Panc1 (cell line): ENCODE measurements at regions not wholly inside any gene's neighbourhood (a gene's known extent, or its start where the extent isn't known, plus 50 kb on each side); places are given as distances from the start of the nearest gene placed in this dataset.

ENCODE experiments used
- ATAC-seq: fragments of 200-7000 bp; cut with Tn5 transposase; 2 replicates; pipeline ENCODE4 v1.9.1; 2020; ENCODE audit warnings: mild to moderate bottlenecking, moderate library complexity
- BruUV-seq: library from RNA; stranded (reverse); fragments of 400-500 nt; replicated peaks from 2 replicates; lab custom pipeline; 2021; lab: Mats Ljungman, UMichigan
- CTCF ChIA-PET: fragments of 300-600 bp; sonication (Branson Sonifier 250); formaldehyde crosslinking; loops from one replicate; lab custom pipeline; 2022; ENCODE audit warnings: antibody characterized with exemption; lab: Charles Lee
- POLR2A ChIA-PET: fragments of 300-600 bp; sonication (Branson Sonifier 250); formaldehyde crosslinking; loops from one replicate; lab custom pipeline; 2022; ENCODE audit warnings: antibody characterized with exemption; lab: Charles Lee
- DNase-seq: peaks from one replicate; pipeline ENCODE4 v3.0.0-alpha.2; 2010; ENCODE audit warnings: low read depth, low spot score
- H3K27ac ChIP-seq: 2 replicates; pipeline ENCODE4 v1.5.1; 2011; ENCODE audit warnings: mild to moderate bottlenecking, low read length, inconsistent platforms
- H3K27me3 ChIP-seq: fragments of 200-500 bp; sonication (Bioruptor generic); 2 replicates; pipeline ENCODE4 v1.6.0; 2014; ENCODE audit warnings: low read length, inconsistent platforms; ENCODE audit not compliant: control insufficient read depth, insufficient read depth
- H3K36me3 ChIP-seq: fragments of 200-500 bp; sonication (Bioruptor generic); 2 replicates; pipeline ENCODE4 v1.5.1; 2014; ENCODE audit warnings: inconsistent platforms, mild to moderate bottlenecking, low read length, moderate library complexity; ENCODE audit not compliant: control insufficient read depth, insufficient read depth
- H3K4me1 ChIP-seq: 2 replicates; pipeline ENCODE4 v1.5.1; 2011; ENCODE audit warnings: inconsistent platforms, mild to moderate bottlenecking, low read length, moderate library complexity; ENCODE audit not compliant: control insufficient read depth, insufficient read depth
- H3K4me3 ChIP-seq, 2 experiments: 2 replicates each; pipeline ENCODE4 v1.5.1; 2011 to 2012; ENCODE audit warnings: low read depth in 2 of 2, low read length in 2 of 2, mild to moderate bottlenecking in 2 of 2, inconsistent platforms in 1 of 2, moderate library complexity in 1 of 2
- H3K9me3 ChIP-seq: fragments of 200-500 bp; sonication (Bioruptor generic); 2 replicates; pipeline ENCODE4 v1.5.1; 2014; ENCODE audit warnings: low read depth, mild to moderate bottlenecking, inconsistent platforms, low read length, moderate library complexity; ENCODE audit not compliant: control insufficient read depth, insufficient read depth
- POLR2AphosphoS5 ChIP-seq: IDR thresholded peaks from 2 replicates; pipeline ENCODE4 v1.6.1; 2012; ENCODE audit warnings: mild to moderate bottlenecking, low read depth, low read length, moderate library complexity
- SIN3A ChIP-seq: IDR thresholded peaks from 2 replicates; pipeline ENCODE4 v1.6.1; 2012; ENCODE audit warnings: low read depth, mild to moderate bottlenecking, low read length, moderate library complexity, borderline replicate concordance; ENCODE audit not compliant: insufficient read depth
- TCF7L2 ChIP-seq: IDR thresholded peaks from 2 replicates; pipeline ENCODE4 v1.6.1; 2011; ENCODE audit warnings: mild to moderate bottlenecking, low read depth, low read length, inconsistent platforms
- in situ Hi-C: cut with HindIII; loops from 2 replicates; pipeline ENCODE4 v1.10.0; 2016; ENCODE audit warnings: low sequenced_read_pairs, low pct_unique_long_range_greater_than_20kb
- intact Hi-C: fragments of 100-400 bp; cut with micrococcal nuclease; formaldehyde crosslinking; loops from one replicate; pipeline ENCODE4 v1.10.0; 2022; ENCODE audit not compliant: unreplicated experiment
- TF ChIP-seq, protein P1 (sequence below), 2 experiments: IDR thresholded peaks; 2 replicates each; pipeline ENCODE4 v1.6.1; 2011 to 2012; ENCODE audit warnings: low read depth in 2 of 2, control low read depth in 1 of 2, low read length in 1 of 2, mild to moderate bottlenecking in 1 of 2, moderate library complexity in 1 of 2; ENCODE audit not compliant: insufficient read depth in 1 of 2
- TF ChIP-seq, protein P2 (sequence below): fragments of 450-650 bp; IDR thresholded peaks from 2 replicates; pipeline ENCODE4 v1.5.1; 2017; ENCODE audit warnings: mild to moderate bottlenecking

DNA sequence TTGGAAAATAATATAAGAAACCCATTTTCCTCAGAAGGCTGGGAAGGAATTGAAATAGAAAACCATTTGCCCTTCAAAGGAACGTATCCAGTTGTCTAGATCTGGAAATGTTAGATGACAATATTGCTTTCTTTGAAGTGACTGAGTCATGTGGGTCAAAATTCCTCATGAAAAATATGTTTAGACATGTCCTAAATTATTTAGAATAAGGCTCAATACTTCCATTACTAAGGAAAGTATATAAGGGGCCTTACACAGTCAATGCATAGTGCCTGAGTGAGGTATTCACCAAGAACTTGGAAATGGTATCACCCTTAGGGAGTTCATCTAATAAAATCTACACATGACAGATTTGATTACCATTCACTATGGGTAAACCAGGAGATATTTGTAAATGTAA is 619.8 kb upstream of the KCNMB2 start:
- no peak for TF ChIP-seq SIN3A
- TF ChIP-seq, protein P1, sequence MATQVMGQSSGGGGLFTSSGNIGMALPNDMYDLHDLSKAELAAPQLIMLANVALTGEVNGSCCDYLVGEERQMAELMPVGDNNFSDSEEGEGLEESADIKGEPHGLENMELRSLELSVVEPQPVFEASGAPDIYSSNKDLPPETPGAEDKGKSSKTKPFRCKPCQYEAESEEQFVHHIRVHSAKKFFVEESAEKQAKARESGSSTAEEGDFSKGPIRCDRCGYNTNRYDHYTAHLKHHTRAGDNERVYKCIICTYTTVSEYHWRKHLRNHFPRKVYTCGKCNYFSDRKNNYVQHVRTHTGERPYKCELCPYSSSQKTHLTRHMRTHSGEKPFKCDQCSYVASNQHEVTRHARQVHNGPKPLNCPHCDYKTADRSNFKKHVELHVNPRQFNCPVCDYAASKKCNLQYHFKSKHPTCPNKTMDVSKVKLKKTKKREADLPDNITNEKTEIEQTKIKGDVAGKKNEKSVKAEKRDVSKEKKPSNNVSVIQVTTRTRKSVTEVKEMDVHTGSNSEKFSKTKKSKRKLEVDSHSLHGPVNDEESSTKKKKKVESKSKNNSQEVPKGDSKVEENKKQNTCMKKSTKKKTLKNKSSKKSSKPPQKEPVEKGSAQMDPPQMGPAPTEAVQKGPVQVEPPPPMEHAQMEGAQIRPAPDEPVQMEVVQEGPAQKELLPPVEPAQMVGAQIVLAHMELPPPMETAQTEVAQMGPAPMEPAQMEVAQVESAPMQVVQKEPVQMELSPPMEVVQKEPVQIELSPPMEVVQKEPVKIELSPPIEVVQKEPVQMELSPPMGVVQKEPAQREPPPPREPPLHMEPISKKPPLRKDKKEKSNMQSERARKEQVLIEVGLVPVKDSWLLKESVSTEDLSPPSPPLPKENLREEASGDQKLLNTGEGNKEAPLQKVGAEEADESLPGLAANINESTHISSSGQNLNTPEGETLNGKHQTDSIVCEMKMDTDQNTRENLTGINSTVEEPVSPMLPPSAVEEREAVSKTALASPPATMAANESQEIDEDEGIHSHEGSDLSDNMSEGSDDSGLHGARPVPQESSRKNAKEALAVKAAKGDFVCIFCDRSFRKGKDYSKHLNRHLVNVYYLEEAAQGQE (IDR thresholded peaks at IDR 0.05; ENCODE audit: insufficient read depth in 1 of 2, low read depth in 2 of 2, low read length in 1 of 2), result no peak
- TF ChIP-seq POLR2AphosphoS5, result no peak
- no peak for TF ChIP-seq TCF7L2
- H3K4me3 ChIP-seq, result no peak overlapping the region
- ChIA-PET POLR2A (no interaction called here), CTCF (no interaction called here)
- H3K27ac ChIP-seq, result no peak overlapping the region
- intact Hi-C loops, result no loop called here
- DNase-seq (no peak), ATAC-seq (no peak)
- H3K27me3 ChIP-seq, result no peaks in the 10 kb centered on the region
- H3K4me1 ChIP-seq, result no peaks in the 10 kb centered on the region
- no TSS peak for BruUV-seq
- H3K9me3 ChIP-seq, result no peaks in the 10 kb centered on the region
- no peaks in the 10 kb centered on the region for H3K36me3 ChIP-seq
- in situ Hi-C loops, result no loop called here

DNA sequence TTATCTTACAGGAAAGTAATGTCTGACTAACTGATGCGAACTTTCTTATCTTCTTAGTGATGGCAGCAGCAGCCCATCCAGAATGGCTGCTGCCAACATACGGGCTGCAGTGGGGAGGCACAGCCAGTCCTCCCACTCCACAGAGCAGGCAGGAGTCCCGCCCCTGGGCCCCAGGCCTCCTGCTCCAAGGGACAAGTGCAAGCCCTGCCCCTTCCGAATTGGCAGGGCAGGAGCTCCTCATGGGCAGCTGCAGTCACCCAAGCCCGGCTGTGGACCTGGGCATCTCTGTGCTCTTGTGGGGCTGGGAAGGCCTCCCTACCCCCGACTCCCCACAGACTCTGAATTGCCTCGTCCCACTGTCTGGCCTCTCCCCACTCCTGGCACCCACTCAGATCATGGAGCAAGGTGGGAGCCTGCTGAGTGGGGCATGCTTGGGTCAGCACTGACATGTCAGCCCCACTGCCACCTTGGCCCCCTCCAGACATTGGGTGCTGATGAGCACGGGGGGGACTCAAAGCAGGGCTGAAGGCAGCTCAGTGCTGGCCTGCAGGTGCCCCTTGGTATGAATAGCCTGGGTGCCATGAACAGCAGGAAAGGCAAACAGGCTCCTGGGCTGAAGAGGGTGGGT is 618.9 kb upstream of the KCNMB2 start:
- in situ Hi-C loops, result no loop called here
- intact Hi-C loops, result no loop called here
- POLR2A ChIA-PET, result no interaction called here

More for the DNA sequence above, 618.9 kb upstream of the KCNMB2 start:
- Histone ChIP-seq H3K4me3 (no peak overlapping the region), H3K4me1 (no peaks in the 10 kb centered on the region), H3K27ac (no peak overlapping the region), H3K36me3 (no peaks in the 10 kb centered on the region), H3K9me3 (no peaks in the 10 kb centered on the region), H3K27me3 (no peaks in the 10 kb centered on the region)
- DNase-seq (no peak), ATAC-seq (no peak)
- BruUV-seq, result no TSS peak
- CTCF ChIA-PET, result no interaction called here
- TF ChIP-seq, protein P1 (IDR thresholded peaks at IDR 0.05; ENCODE audit: insufficient read depth in 1 of 2, low read depth in 2 of 2, low read length in 1 of 2), result no peak
- TF ChIP-seq SIN3A (no peak), POLR2AphosphoS5 (no peak), TCF7L2 (no peak)
- TF ChIP-seq, protein P2, sequence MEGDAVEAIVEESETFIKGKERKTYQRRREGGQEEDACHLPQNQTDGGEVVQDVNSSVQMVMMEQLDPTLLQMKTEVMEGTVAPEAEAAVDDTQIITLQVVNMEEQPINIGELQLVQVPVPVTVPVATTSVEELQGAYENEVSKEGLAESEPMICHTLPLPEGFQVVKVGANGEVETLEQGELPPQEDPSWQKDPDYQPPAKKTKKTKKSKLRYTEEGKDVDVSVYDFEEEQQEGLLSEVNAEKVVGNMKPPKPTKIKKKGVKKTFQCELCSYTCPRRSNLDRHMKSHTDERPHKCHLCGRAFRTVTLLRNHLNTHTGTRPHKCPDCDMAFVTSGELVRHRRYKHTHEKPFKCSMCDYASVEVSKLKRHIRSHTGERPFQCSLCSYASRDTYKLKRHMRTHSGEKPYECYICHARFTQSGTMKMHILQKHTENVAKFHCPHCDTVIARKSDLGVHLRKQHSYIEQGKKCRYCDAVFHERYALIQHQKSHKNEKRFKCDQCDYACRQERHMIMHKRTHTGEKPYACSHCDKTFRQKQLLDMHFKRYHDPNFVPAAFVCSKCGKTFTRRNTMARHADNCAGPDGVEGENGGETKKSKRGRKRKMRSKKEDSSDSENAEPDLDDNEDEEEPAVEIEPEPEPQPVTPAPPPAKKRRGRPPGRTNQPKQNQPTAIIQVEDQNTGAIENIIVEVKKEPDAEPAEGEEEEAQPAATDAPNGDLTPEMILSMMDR, result no peak
